ENCODE measurements at regions not wholly inside any gene's neighbourhood (a gene's known extent, or its start where the extent isn't known, plus 50 kb on each side); places are given as distances from the start of the nearest gene placed in this dataset.
"Not testable (repeated sequence)": the region's sequence is repeated elsewhere in the genome, so short reads cannot be mapped to it uniquely, and the experiment has no call there.

DNA sequence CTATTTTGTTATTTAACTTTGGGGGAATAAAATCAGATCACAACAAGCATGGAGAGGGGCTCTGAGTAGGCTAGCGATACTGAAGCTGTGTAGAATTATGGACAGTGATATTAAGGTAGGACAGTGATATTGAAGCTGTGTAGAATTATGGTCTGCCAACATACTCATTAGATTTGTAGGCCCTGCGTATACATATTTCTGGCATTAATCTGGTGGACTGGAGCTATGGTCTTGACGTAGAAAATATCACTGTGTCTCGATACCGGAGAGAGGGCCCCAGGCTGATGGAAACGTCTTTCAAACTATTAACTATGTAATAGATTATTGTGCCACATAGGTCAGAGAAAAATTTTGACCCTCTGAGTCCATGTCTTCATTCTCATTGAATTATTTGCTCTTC lies 511.4 kb downstream of the ADCYAP1 start:
- no peak for DNase-seq (ENCODE audit: low read depth)

DNA sequence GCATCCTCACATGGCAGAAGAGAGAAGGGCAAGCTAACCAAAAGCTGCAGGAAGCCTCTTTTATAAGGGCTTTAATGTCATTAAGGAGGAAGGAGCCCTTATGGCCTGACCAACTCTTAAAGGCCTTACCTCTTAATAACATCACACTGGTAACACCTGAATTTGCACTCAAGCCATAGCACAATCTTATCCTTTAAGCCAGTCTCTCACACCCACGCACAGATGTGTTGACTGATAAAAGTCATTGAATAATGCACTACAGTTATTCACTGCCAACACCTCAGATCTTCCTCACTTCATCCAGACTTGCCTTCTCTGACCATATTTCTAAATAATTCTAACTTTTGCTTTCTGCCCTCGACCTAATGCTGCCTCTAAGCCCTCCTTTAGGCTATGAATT lies 516.8 kb downstream of the ADCYAP1 start:
- no peak for DNase-seq (ENCODE audit: low read depth)

DNA sequence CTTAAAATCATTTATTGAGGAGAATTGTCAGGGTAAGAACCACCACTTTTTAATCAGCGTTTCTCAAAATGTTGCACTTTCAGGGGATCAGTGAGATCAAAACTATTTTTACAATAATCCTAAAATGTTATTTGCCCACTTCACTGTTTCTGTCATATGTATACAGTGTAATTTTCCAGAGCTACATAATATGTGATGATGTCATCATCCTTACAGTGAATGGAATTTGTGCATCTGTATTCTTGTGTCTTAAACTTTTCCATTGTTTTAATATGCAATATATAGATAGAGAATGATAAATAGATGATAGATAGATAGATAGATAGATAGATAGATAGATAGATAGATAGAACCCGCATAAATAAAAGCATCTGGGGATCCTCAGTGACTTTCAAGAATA lies 518.0 kb downstream of the ADCYAP1 start:
- no peak for DNase-seq (ENCODE audit: low read depth)

DNA sequence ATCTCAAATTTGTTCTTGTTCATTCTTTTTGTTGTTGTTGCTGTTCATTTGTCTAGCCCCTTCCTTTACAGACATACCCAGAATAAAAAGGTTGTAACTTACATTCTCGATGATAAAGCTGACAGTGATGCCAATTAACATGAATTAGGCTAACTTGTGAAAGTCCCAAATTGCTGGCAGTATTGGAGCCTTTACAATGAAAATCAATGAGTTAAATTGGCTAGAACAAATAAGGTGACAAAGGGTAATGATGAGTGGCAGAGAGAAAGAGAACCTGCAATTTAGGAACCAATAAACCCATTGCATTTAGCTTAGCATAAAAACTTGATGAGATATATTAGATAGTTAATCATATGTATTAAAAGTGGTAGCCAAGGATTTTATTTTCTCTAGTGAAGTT lies 521.0 kb downstream of the ADCYAP1 start:
- no peak for DNase-seq (ENCODE audit: low read depth)

DNA sequence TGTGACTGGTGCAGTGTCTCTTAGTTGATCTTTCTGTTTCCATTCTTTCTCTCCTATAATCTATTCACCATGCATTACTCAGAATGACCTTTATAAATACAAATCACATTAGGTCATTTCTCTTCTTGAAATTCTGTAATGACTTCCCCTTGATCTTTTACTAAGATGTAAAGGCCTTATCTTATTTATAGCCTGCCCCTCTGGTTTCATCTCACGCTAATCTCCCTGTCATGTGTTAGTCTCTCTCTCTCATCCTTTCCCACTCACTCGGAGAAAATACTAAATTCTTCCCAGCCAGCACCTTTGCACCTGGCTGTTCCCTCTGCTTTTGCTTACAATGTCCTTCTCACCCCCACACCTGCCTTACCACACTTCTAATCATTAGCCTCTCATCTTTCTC lies 530.8 kb downstream of the ADCYAP1 start:
- DNase-seq (ENCODE audit: low read depth) = no peak

DNA sequence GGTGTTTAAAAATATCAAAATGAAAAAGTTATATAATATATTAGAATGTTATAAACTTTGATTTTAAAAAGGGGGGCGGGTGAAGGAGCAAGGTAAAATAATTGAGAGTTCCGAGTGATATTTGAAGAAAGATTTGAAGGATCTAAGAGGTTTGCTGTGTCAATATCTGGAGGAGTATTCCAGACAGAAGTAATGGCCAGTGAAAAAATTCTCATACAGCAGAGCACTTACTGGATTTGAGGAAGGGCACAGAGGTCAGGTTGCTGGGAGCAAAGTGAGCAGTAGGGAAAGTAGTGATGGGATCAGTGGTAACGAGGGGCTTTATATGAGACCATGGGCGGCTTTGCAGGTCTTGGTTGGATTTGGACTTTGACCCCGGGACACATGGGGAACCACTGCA lies 531.5 kb downstream of the ADCYAP1 start:
- no peak for DNase-seq (ENCODE audit: low read depth)

DNA sequence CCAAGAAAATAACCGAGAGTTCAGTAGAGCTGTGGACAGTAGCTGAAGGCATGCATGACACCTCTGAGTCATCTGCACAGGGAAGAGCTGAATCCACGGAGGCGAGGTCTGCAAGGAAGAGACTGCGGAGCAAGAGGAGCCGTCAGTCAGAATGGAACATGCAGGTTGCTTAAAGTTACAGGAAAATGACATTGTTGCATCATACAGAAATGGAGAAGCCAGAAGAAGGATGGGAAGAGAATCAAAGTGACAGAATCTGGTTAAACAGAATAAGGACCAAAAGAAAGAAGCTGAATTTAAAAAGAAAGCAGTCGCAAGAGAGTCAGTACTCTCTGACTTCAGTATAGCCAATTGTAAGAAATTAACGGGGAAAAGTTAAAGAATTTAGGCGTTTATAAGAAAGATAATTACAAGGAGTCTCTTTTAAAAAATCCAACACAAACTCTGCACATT lies 533.8 kb downstream of the ADCYAP1 start:
- DNase-seq (ENCODE audit: low read depth) = no peak

DNA sequence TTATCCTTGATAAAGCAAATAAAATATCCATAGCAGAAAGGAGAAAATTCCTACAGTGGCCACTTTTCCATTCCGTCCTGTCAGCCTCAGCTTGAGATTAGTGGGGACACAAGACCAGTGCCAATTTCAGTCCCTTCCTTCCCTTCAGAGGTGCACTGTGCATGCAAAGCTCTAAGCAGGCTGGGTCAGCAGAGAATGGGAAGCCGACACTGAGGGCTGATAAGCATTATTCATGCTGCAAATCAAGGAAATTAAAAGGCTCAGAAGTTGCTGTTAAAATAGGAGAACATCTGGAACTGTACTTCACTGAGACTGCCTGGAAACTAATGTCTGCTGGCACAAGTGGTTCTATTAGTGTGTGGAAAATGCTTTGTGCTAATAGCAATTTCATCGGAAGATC lies 534.3 kb downstream of the ADCYAP1 start:
- no peak for DNase-seq (ENCODE audit: low read depth)

DNA sequence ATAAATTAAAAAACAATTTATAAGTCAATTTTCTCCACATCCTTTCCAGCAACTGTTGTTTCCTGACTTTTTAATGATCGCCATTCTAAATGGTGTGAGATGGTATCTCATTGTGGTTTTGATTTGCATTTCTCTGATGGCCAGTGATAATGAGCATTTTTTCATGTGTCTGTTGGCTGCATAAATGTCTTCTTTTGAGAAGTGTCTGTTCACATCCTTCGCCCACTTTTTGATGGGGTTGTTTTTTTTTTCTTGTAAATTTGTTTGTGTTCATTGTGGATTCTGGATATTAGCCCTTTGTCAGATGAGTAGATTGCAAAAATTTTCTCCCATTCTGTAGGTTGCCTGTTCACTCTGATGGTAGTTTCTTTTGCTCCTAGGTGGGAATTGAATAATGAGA lies 539.4 kb downstream of the ADCYAP1 start:
- DNase-seq (ENCODE audit: low read depth) = not testable (repeated sequence)

DNA sequence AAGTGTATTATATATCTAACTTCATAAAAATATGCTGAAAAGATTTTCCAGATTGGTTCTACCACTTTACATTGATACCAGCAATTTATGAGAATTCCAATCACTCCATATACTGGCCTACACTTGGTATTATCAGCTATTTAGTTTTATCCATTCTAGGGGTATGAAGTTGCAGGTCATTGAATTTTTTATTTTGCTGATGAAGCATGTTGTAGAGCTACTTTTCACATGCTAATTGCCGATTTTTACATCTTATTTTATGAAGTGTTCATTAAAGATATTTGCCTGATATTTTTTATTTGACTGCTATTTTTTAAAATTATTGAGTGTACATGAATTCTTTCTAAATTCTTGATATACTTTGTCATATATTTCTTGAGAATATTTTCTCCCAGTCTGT lies 542.1 kb downstream of the ADCYAP1 start:
- DNase-seq (ENCODE audit: low read depth) = no peak

DNA sequence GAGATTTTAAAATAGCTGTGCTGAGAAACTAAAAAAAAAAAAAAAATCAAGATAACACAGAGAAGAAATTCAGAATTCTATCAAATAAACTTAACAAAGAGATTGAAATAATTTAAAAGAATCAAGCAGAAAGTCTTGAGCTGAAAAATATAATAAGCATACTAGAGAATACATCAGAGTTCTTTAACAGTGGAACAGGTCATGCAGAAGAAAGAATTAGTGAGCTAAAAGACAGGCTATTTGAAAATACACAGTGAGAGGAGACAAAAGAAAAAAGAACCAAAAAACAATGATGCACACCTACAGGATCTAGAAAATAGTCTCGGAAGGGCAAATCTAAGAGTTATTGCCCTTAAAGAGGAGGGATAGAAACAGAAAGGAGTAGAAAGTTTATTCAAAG lies 548.1 kb downstream of the ADCYAP1 start:
- no peak for DNase-seq (ENCODE audit: low read depth)

DNA sequence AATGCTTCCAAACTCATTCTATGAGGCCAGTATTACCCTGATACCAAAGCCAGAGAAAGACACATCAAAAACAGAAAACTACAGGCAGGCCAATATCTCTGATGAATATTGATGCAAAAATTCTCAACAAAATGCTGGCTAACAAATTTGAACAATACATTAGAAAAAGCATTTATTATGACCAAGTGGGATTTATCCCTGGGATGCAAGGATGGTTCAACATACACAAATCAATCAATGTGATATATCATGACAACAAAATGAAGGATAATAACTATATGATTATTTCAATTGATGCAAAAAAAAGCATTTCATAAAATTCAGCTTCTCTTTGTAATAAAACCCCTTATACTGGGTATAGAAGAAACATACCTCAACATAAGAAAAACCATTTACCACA lies 550.9 kb downstream of the ADCYAP1 start:
- DNase-seq (ENCODE audit: low read depth) = no peak

DNA sequence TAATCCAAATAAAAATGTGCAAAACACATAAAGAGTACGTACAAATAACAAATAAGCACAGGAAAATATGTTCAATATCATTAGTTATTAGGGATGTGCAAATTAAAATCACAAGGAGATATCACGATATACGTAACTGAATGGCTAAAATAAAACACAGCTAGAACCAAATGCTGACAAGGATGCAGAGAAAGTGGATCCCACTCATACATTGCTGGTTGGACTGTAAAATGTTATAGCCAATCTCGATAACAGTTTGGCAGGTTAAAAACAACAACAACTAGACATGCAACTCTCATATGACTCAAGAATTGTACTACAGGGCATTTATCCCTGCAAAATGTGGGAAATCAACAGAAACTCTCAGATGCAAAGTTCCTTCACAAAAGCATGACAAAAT lies 553.9 kb downstream of the ADCYAP1 start:
- no peak for DNase-seq (ENCODE audit: low read depth)

DNA sequence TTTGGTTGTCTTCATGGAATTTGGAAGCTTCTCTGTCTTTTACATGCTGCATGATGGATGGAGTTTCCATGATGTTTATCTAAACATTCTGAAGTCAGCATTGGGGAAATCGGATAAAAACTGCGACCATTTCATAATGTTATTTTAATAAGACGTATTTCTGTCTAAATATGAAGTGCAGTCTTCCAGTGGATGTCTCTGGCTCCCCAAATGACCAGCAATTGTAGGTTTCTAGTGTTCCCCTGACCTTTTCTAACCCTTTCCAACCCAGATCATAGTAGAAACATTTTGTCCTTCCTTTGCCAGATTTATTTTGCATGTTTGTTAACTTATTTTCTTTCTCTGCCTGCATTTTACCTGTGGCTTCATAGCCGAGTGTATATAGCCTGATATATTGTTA lies 559.3 kb downstream of the ADCYAP1 start:
- no peak for DNase-seq (ENCODE audit: low read depth)

DNA sequence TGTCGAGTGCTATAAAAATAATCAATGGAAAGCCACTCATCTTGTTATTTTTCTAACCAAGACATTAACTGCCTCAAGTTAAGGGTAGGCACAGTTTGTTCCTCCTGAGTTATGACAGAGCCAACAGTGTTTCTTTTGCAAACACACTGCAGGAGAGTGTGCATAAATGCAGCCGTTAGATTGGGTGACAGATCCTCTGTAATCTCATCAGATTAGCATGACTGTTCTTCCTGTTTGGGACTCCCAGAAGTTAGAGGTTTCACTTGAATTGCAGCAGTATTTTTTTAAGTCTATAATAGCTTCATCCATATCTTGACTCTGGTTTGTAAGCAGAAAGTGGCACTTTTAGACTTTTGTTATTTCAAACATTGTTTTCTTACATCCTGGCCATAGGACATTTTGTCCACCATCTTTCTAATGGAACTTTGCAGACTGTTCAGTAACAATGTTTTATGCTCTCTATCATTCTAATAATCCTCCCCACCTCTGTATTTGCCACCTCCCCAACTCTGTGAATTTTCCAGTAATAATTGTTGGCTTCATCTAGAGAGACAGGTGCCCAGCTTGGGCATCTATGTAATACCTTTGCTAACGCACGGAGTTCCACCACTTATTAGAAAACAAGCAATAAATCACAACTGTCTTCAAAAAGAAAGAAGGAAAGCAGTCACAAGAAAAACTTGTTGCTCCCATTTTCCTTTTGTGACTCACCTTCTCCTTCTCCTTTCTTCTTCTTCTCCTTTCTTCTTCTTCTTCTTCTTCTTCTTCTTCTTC lies 560.0 kb downstream of the ADCYAP1 start:
- DNase-seq (ENCODE audit: low read depth) = no peak

DNA sequence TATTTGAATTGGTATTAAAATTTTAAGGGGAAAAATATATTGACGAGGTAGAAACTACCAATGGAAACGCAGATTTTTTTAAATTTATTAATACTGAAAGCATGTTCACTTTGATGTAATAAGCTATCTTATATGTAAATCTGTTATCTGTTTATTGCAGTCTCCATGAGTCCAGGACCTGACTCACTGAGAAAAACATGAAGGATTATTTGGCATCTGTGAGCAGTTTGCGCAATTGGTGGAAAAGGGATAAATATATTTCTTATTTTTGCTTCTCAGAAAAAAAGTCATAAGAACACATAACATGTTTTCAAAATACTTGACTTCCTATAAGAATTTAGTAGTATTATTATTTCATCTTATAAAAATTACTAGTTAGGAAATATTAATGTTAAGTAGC lies 561.4 kb downstream of the ADCYAP1 start:
- DNase-seq (ENCODE audit: low read depth) = no peak

DNA sequence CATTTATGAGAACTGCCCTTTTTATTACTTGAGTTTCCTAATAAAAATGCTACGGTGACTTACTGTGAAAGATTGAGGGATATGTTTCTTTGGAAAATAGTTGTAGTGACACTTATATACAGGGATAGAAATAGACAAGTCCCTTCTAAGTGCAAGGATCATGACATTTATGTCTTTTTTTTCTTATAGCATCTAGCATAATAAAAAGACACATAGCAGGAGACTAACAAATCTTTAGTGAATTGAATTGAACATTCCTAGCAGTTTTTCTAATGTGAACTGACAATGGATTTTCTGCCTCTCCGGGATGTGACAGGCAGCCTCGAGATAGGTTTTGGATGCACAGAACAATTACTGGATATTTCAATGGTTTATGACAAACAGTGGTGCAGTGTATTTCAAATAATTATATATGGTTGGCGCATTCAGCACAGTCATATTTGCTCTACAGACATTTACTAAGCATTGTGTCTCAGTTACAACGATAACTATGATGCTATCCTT lies 562.8 kb downstream of the ADCYAP1 start:
- DNase-seq (ENCODE audit: low read depth) = no peak

DNA sequence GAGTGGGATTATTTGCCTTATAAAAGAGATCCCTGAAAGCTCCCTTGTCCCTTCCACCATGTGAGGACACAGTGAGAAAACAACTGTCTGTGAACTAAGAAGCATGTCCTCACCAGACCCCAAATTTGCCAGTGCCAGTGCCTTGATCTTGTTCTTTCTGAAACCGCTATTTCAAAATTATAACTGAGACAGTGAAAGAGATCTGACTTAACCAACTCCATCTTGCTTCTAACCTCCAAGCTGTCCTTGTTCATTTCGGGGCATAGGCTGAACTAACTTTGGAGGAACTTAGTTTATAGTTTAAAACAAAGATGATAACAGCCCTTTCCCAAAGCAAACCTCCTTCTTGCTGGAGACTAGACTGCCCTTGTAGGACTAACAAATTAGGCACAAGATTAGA lies 563.9 kb downstream of the ADCYAP1 start:
- no peak for DNase-seq (ENCODE audit: low read depth)

DNA sequence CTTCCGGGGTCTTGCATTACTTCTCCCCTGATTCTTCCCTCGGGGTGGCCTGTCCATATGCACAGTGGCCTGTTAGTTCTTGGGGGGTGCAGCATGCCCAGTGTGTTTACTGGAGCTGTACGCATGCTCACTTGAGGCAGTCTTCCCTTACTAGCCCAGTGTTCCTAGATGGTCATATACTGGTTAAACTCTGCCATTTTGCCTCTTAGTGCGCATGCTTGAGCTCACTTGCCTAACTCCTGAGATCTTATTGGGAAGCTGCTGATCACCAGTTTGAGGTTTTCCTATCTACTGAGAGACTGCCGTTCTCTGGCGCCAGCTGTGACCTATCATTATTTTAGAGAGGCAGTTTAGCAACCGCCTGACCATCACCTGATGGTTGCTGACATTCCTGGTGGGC lies 571.2 kb downstream of the ADCYAP1 start:
- DNase-seq (ENCODE audit: low read depth) = no peak

DNA sequence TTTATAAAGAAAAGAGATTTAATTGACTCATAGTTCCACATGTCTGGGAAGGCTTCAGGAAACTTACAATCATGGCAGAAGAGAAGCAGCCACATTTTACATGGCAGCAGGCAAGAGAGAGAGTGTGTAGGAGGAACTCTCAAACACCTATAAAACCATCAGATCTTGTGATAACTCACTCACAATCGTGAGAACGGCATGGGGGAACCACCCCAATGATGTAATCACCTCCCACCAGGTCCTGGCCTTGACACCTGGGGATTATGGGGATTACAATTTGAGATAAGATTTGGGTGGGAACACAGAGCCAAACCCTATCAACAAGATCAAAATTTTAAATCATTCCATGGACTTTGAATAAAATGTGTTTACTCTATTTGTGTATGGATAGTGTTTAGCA lies 575.6 kb downstream of the ADCYAP1 start:
- DNase-seq (ENCODE audit: low read depth) = no peak

DNA sequence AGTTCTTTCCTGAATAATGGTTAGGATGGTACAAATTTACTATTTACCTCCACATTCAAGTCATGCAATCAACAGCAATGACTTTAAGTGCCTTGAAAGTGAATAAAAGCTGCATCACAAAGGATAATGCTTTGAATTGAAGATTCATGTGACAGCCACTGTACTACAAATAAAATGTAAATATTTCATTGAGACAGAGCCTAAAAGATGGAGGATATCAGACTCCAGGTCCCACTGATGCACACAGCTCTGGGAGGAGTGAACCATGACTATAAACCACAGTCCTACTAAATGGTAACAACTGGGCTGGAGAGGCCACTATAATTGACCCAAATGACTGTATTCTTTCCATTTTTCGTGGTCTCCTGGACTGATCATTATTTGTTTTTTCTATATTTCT lies 576.9 kb downstream of the ADCYAP1 start:
- DNase-seq (ENCODE audit: low read depth) = no peak

DNA sequence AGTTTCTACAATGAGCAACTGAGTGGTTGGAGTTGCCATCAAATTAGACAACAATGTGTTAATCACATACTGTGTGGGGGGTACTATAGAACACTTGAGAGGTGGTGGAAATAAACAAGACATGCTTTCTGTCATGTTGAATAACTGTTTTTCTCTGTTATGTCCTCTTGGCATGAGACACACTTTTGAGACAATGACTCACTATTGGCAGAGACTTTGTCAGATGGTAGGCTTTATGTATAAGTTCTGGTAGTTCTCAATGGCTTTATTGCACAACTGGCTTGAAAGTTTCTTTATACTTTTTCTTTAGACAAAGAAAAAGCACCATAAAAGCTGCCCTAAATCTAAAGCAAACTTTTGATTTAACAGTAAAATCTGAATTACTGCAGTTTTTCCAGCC lies 578.7 kb downstream of the ADCYAP1 start:
- no peak for DNase-seq (ENCODE audit: low read depth)

DNA sequence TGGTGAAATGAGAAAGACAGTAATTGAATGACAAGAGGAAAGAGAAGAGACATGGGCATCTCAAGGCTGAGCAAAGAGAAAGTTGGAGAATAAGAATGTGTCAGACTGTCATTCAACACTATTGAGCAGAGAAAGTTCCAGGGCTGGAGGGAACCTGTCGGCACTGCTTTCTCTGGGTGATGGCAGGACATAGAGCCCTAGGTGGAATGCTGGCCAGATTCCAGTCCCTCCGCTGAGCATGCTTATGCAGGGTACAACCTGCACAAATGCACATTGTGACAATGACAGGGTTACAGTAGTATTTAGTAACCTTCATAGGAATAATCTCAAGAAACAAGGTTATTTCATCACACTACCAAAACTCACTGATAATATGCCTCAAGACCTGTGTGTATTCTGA lies 582.8 kb downstream of the ADCYAP1 start:
- no peak for DNase-seq (ENCODE audit: low read depth)

DNA sequence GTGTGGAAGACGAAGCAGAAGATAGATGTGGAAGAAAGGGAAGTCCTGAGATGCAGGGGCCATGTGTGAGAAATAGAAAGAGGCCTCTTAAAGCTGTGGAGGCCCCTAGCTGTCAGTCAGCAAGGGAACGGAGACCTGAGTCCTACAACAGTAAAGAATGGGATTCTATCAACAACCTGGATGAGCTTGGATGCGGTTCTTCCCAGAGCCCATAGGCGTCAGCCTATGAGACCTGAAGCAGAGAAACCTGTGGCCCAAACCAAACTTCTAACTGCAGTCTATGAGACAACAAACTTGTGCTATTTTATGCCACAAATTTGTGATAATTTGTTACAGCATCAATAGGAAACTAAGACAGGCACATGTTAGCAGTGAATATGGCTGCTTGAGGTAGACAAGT lies 583.7 kb downstream of the ADCYAP1 start:
- DNase-seq (ENCODE audit: low read depth) = no peak

Measured in activated T-helper 1 cell treated with Interleukin-2 at 50 U/mL for 16 hours (primary cell).